Right lobe of liver (tissue), 4 donors: ENCODE measurements at regions not wholly inside any gene's neighbourhood (a gene's known extent, or its start where the extent isn't known, plus 50 kb on each side); places are given as distances from the start of the nearest gene placed in this dataset.

Source experiments
- CTCF ChIP-seq, 4 donors: fragments of 200-600 bp in 3 of 4; fragments of 450-650 bp in 1 of 4; IDR thresholded peaks; one replicate each; pipeline versions ENCODE4 v1.5.1 to v1.8.0; 2016 to 2022; ENCODE audit warnings: antibody characterized with exemption in 4 of 4, mild to moderate bottlenecking in 2 of 4
- POLR2A ChIP-seq: fragments of 450-650 bp; IDR thresholded peaks from one replicate; pipeline ENCODE4 v1.6.1; 2017; ENCODE audit warnings: antibody characterized with exemption, mild to moderate bottlenecking
- donor health status: DM: no; HTN: no; CAD: no.
- donor health status: DM: no; HTN: no; CAD: no.
- donor health status: DM: no; HTN: yes; CAD: no.

GRCh38 chr7:53437336-53437735 is 401.9 kb downstream of the POM121L12 start:
- no peak for TF ChIP-seq CTCF (IDR thresholded peaks at IDR 0.05)
- no peak for TF ChIP-seq POLR2A
